Fibroblast of peridontal ligament (primary cell): ENCODE measurements at regions not wholly inside any gene's neighbourhood (a gene's known extent, or its start where the extent isn't known, plus 50 kb on each side); places are given as distances from the start of the nearest gene placed in this dataset.

Source experiments
- DNase-seq: peaks from one replicate; pipeline ENCODE4 v3.0.0-alpha.2; 2010; ENCODE audit errors: extremely low read depth

DNA sequence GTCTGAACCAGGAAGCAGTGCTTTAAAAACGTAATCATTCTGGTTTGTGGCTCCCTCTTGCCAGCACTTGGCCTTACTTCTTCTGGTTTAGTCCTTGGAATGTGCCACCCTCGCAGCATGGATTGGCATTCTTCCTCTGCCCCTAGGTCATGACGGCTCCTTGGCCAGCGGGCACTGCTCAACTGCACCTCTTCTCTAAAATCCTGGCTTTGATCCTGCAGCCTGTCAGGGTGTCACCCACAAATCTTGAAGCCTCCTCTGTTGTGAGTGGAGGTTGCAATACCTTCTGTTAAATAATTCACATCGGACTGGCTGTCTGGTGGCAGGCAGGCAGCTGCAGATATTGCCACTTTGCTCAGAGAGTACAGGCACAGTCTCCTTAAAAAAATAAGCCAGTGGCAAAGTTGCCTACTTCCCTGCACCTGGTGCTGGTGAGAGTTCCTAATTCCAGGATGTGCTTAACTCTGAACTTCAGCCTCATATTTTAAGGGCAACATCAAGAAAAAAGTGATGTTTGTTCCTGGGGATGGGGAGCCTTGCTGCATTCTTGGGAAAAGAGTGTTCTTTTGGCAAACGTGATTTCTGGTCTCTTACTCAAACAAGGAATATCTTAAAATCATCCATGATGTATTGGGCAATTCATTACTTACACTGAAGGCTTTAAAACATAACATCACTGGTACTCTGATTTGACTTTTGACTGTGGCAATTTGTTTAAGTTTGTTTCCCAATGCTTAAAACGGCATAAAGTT lies 179.8 kb downstream of the FOXA2 start:
- no peak for DNase-seq

DNA sequence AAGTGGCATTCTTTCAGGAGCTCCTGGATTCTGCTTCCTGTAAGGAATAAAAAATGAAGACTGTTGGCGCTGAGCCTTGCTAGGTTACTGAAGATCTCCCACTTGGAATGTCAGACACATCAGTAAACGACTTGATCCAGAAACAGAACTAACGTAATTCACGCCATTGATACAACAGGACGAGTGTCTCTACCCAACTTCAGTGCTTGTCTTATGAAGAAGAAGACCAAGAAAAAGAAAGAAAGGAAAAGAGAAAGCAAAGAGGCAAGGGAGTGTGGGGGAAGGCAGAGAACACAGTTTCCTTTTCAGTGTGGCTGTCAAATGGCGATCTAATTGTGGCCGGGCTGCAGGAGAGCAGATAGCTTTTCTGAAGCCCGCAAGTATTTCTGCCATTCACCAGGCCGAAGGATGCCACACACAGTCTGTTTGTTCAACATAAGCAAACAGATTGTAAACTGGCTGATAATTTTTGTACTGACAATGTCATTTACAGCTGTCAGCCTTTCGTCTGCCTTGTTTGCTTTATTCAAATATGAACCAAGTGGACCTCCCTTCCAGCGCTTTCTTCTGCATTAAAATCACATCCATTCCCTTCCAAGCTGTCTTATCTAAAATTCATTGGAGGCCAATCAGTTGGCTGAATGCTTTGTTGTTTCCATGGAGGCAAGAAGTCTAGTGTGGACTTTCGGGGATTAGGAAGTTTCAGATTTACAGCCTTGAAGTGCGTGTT lies 180.6 kb downstream of the FOXA2 start:
- no peak for DNase-seq

GRCh38 chr20:22403022-22403631 lies 181.2 kb downstream of the FOXA2 start:
- no peak for DNase-seq

DNA sequence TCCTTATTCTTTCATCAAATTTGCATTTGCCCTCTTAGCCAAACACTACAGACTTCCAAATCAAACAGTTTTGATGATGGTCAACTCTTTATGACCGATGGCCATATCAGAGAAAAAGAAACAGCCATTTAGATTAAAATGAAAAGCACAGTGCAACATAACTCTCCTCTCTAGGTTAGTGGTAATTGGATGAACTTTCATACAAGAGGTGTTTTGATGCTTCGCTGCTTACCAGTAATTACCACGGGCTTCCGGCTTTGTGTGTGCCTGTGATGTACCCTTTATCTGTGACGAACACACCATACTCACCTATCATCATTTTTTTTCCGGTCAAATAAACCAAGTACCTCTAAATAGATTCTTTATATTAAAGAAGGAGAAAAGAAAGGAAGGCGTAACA lies 181.8 kb downstream of the FOXA2 start:
- no peak for DNase-seq

DNA sequence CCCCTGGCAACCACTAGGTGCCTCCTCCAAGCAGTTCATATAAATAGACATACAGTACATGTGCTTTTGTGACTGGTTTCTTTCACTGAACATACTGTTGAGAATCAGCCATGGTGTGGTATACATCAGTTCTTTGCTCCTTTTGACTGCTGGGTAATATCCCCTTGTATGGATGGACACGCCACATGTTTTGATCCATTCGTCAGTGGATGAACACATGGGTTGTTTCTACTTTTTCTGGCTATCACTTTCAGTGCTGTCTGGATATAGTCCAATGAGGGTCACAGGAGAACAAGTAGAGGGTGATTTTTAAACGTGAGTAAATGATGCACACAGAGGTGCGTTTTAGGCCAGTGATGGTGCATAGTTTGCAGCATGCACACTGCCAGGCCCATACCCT lies 183.9 kb downstream of the FOXA2 start:
- DNase-seq: no peak

DNA sequence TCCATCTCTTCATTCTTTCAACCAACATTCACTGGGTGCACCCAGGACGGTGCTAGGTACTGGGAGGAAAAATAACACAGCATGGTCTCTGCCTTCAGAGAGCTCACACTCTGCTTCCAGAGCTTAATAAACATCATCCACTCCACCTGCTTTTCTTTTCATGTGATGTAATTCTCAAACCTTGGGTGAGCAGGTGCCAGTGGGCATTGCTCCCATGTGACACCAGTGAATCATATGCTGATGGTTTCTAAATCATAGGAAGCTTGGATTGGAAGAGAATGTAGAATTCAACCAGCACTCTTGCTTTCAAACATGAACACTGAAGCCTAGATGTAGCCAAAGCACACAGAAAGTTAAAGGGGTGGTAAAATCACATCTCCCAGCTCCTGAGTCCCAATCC lies 189.8 kb downstream of the FOXA2 start:
- DNase-seq: no peak

- no peak for DNase-seq
These were observed 193.8 kb downstream of the FOXA2 start for GRCh38 chr20:22390543-22390903.

- no peak for DNase-seq
These were observed 194.4 kb downstream of the FOXA2 start for GRCh38 chr20:22389836-22390542.

- no peak for DNase-seq
These were observed 196.9 kb downstream of the FOXA2 start for GRCh38 chr20:22387452-22387851.

- DNase-seq: no peak
These were observed 198.1 kb downstream of the FOXA2 start for GRCh38 chr20:22386306-22386623.

DNA sequence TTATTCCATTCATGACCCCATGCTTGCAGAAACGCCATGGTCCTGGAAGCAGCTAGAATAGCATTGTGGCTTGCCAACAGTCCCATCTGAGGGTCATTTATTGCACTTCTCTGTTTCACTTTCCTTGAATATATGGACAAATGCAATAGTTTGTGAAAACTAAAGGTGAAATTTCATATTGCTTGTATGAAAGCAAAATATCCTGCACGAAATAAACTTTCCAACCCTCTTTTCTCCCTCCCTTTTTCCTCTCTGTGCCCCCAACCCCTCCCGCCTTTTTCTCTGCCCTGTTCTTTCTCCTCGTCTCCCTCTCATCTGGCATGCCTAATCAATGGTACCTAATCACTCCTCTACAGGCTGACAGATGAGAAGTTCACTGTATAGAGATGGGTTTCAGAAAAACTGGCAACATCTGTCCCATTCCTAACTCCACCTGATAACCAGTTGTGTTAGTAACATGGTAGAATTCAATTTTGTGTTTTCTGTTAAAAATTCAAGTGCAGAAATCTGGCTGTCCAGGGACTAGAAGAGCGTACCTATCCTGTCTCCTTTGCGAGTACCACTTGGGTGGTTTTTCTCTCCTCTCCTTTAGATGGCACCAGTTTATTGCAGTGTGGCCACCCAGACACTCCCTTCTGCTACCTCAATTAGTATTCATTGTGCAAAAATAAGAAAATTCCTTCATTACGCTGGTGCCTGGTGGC lies 198.6 kb downstream of the FOXA2 start:
- no peak for DNase-seq

DNA sequence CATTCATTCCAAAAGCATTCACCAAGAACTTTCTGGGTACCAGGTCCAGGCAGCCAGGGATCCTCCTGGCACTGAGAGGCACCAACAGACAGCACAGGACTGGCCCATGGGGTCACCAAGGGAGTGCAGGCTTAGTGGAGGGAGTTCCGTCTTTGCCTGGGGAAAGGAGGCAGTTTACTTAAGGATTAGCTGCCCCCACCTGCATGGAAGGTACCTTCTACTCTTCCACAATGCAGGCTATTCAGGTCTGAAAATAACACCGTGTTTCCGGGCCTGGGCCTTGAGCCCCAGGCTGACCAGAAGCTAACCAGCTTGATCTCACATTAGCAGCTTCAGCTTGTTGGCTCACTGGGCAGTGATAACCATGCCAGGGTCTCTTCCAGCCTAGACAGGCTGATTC lies 199.4 kb downstream of the FOXA2 start:
- DNase-seq: no peak

GRCh38 chr20:22383156-22383555 lies 201.2 kb downstream of the FOXA2 start:
- DNase-seq: no peak

DNA sequence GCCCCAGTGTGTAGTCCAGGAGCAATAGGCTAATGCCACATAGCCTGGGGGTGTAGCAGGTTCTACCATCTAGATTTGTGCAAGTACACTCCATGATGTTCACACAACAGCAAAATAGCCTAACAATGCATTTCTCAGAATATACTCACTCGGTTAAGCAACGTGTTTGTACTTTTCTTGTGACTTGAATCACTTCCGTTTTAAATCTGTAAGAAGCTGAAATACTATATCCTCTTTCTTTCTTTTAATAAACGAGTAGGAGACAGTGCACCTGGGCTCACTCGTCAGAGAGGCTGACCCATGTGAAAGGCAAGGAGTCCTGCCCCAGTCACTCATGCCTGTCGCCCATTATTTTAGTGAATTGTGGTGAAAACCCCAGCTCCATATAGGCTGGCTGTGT lies 201.6 kb downstream of the FOXA2 start:
- no peak for DNase-seq

GRCh38 chr20:22381812-22382416 lies 202.5 kb downstream of the FOXA2 start:
- DNase-seq: no peak

GRCh38 chr20:22379472-22379871 lies 204.9 kb downstream of the FOXA2 start:
- no peak for DNase-seq

GRCh38 chr20:22374678-22375590 lies 209.4 kb downstream of the FOXA2 start:
- DNase-seq: no peak

GRCh38 chr20:22374066-22374465 lies 210.3 kb downstream of the FOXA2 start:
- DNase-seq: no peak

GRCh38 chr20:22373164-22373895 lies 211.0 kb downstream of the FOXA2 start:
- DNase-seq: no peak

DNA sequence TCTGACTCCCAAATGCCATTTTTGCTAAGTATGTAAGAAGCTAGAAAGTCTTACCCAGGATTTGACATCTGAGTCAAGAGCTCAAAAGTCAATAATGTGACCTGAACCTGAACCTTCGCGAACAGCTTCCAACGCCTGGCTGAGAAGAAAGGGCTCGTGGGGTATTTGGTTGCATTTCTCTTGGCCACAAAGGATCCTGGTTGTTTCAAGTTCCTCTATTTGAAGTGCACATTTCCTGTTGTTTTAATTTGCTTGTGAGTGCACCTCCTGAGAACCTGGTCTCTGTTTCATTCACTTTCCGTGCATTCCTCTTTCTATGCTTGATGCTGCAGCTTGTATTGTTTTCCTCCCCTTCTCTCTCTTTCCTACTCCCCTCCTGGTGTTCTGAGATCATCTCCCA lies 212.5 kb downstream of the FOXA2 start:
- DNase-seq: no peak
